ENCODE measurements at regions not wholly inside any gene's neighbourhood (a gene's known extent, or its start where the extent isn't known, plus 50 kb on each side); places are given as distances from the start of the nearest gene placed in this dataset.

GRCh38 chr2:30040147-30040546 lies 106.7 kb upstream of the YPEL5 start (continued):
- TF ChIP-seq ZNF462 (CRISPR knock-in tag; IDR thresholded peaks at IDR 0.05) (no peak), NANOG (IDR thresholded peaks at IDR 0.05; ENCODE audit: borderline replicate concordance) (no peak), STAT1 (IDR thresholded peaks at IDR 0.05; ENCODE audit: unreplicated experiment) (no peak), CTCF (conservative IDR thresholded peaks at IDR 0.05; ENCODE audit: low read depth in 2 of 2) (no peak)

GRCh38 chr2:30041884-30042283 lies 104.9 kb upstream of the YPEL5 start:
- Histone ChIP-seq H3K79me2 (replicated peaks; ENCODE audit: insufficient read depth) (no peaks in the 10 kb centered on the region), H3K27me3 (ENCODE audit: insufficient read depth) (no peaks in the 10 kb centered on the region), H3K4me1 (ENCODE audit: insufficient read depth) (no peaks in the 10 kb centered on the region), H3K9me2 (ENCODE audit: insufficient read depth) (0 out of 2 replicates have a peak, but pooled peaks cover 2% of the 10 kb centered on the region), H3K27ac (ENCODE audit: low read depth) (no peak overlapping the region), H3K4me2 (no peak overlapping the region), H4K20me1 (replicated peaks; ENCODE audit: insufficient read depth) (no peaks in the 10 kb centered on the region), H3F3A (replicated peaks; ENCODE audit: low read depth) (no peaks in the 10 kb centered on the region), H2AFZ (no peak overlapping the region), H3K36me3 (ENCODE audit: insufficient read depth) (no peaks in the 10 kb centered on the region), H3K4me3 (no peak overlapping the region)
- Mint-ChIP-seq H3K27ac (no peak overlapping the region), H3K36me3 (ENCODE audit: low read depth) (no peaks in the 10 kb centered on the region), H3K4me3 (no peak overlapping the region), H3K27me3 (ENCODE audit: insufficient read depth, low read depth, poor library complexity) (no peaks in the 10 kb centered on the region), H3K9me3 (no peaks in the 10 kb centered on the region), H3K4me1 (no peaks in the 10 kb centered on the region)
- ATAC-seq (no peak), DNase-seq (ENCODE audit: low spot score) (no peak)
- TF ChIP-seq REST (IDR thresholded peaks at IDR 0.05; ENCODE audit: unreplicated experiment) (no peak), EZH2phosphoT487 (IDR thresholded peaks at IDR 0.05; ENCODE audit: unreplicated experiment) (no peak), ZNF114 (CRISPR knock-in tag; IDR thresholded peaks at IDR 0.05) (no peak), STAT1 (IDR thresholded peaks at IDR 0.05; ENCODE audit: unreplicated experiment) (no peak), NANOG (IDR thresholded peaks at IDR 0.05; ENCODE audit: borderline replicate concordance) (no peak)

Data from GM23338 (cell line).